GM21528 (cell line): ENCODE measurements at regions not wholly inside any gene's neighbourhood (a gene's known extent, or its start where the extent isn't known, plus 50 kb on each side); places are given as distances from the start of the nearest gene placed in this dataset.
"Not testable (repeated sequence)": the region's sequence is repeated elsewhere in the genome, so short reads cannot be mapped to it uniquely, and the experiment has no call there.

Experiments
- ATAC-seq: cut with Tn5 transposase; IDR thresholded peaks from one replicate; pipeline ENCODE4 v1.9.1; 2021; ENCODE audit warnings: mild to moderate bottlenecking, moderate library complexity; ENCODE audit not compliant: unreplicated experiment, low FRiP score

- no peak for ATAC-seq
Measured at GRCh38 chrX:84611843-84612636, 109.8 kb upstream of the HDX start.

GRCh38 chrX:84634201-84634782 lies 132.0 kb upstream of the HDX start:
- ATAC-seq = no peak

- no peak for ATAC-seq
Measured at GRCh38 chrX:84666086-84666485, 163.8 kb upstream of the HDX start.

- no peak for ATAC-seq
Measured at GRCh38 chrX:84690228-84690627, 188.0 kb upstream of the HDX start.

- ATAC-seq = no peak
Measured at GRCh38 chrX:84709987-84710386, 207.7 kb upstream of the HDX start.

GRCh38 chrX:84710611-84711010 lies 208.4 kb upstream of the HDX start:
- no peak for ATAC-seq

GRCh38 chrX:84712621-84713020 lies 210.4 kb upstream of the HDX start:
- ATAC-seq = no peak

- no peak for ATAC-seq
Measured at GRCh38 chrX:84715315-84715714, 213.1 kb upstream of the HDX start.

- ATAC-seq = no peak
Measured at GRCh38 chrX:84717343-84717742, 215.1 kb upstream of the HDX start.

- no peak for ATAC-seq
Measured at GRCh38 chrX:84721416-84721815, 219.2 kb upstream of the HDX start.

- ATAC-seq = no peak
Measured at GRCh38 chrX:84724576-84724975, 222.3 kb upstream of the HDX start.

- ATAC-seq = no peak
Measured at GRCh38 chrX:84729408-84729807, 227.2 kb upstream of the HDX start.

GRCh38 chrX:84729809-84730208 lies 227.6 kb upstream of the HDX start:
- peak; percentile 100 for ATAC-seq

- no peak for ATAC-seq
Measured at GRCh38 chrX:84735025-84735424, 232.8 kb upstream of the HDX start.

GRCh38 chrX:84737471-84737871 lies 235.2 kb upstream of the HDX start:
- ATAC-seq = no peak

GRCh38 chrX:84747516-84747915 lies 245.3 kb upstream of the HDX start:
- no peak for ATAC-seq

GRCh38 chrX:84748965-84749656 lies 246.9 kb upstream of the HDX start:
- no peak for ATAC-seq

GRCh38 chrX:84760560-84760959 lies 243.1 kb upstream of the APOOL start:
- no peak for ATAC-seq

- no peak for ATAC-seq
Measured at GRCh38 chrX:84796321-84796720, 207.4 kb upstream of the APOOL start.

GRCh38 chrX:84830836-84831235 lies 172.8 kb upstream of the APOOL start:
- ATAC-seq = no peak

- not testable (repeated sequence) for ATAC-seq
Measured at GRCh38 chrX:84846541-84846940, 157.1 kb upstream of the APOOL start.

GRCh38 chrX:84851183-84851582 lies 152.5 kb upstream of the APOOL start:
- not testable (repeated sequence) for ATAC-seq
